ENCODE measurements at regions not wholly inside any gene's neighbourhood (a gene's known extent, or its start where the extent isn't known, plus 50 kb on each side); places are given as distances from the start of the nearest gene placed in this dataset.

GRCh38 chr16:22671301-22672076 is 142.5 kb upstream of the HS3ST2 start:
- intact Hi-C loops (cut with micrococcal nuclease) = no loop called here

GRCh38 chr16:22672830-22673210 is 141.1 kb upstream of the HS3ST2 start:
- Histone ChIP-seq H3K4me2 (replicated peaks; ENCODE audit: extremely low read depth, low read length, poor library complexity, severe bottlenecking) (no peak overlapping the region), H3K4me1 (ENCODE audit: control insufficient read depth in 1 of 2, insufficient read depth in 2 of 2, low read length in 2 of 2) (no peaks in the 10 kb centered on the region), H2AFZ (ENCODE audit: insufficient read depth, low read depth, low read length, poor library complexity, severe bottlenecking) (no peak overlapping the region), H3K36me3 (replicated peaks in 1 of 2; ENCODE audit: control insufficient read depth in 1 of 2, insufficient read depth in 2 of 2, low read length in 2 of 2) (no peaks in the 10 kb centered on the region), H4K20me1 (ENCODE audit: insufficient read depth, low read length) (no peaks in the 10 kb centered on the region), H3K9ac (ENCODE audit: insufficient read depth, low read length, poor library complexity, severe bottlenecking) (no peak overlapping the region), H3K27me3 (ENCODE audit: control insufficient read depth in 2 of 2, insufficient read depth in 2 of 2, low read length in 2 of 2) (peaks cover 0 to 10% of the 10 kb centered on the region in 2 donors), H3K4me3 (replicated peaks in 1 of 3; ENCODE audit: low read depth in 2 of 3, low read length in 3 of 3) (no peak overlapping the region), H3K9me3 (replicated peaks in 1 of 2; ENCODE audit: control insufficient read depth in 1 of 2, insufficient read depth in 1 of 2, low read length in 2 of 2) (no peaks in the 10 kb centered on the region), H3K79me2 (ENCODE audit: insufficient read depth, low read length) (no peaks in the 10 kb centered on the region), H3K27ac (ENCODE audit: low read depth in 1 of 2, low read length in 2 of 2) (no peak overlapping the region)
- Mint-ChIP-seq H3K4me3 (no peak overlapping the region), H3K27me3 (ENCODE audit: low read depth in 3 of 3) (peaks cover 0 to 1% (median 0%) of the 10 kb centered on the region in 3 donors), H3K27ac (no peak overlapping the region), H3K4me1 (no peaks in the 10 kb centered on the region), H3K9me3 (no peaks in the 10 kb centered on the region), H3K36me3 (no peaks in the 10 kb centered on the region)
- intact Hi-C loops (cut with micrococcal nuclease) = no loop called here
- DNase-seq = no peak
- WGBS (ENCODE audit: insufficient coverage) = 76% methylated on average over 2 of the region's 3 CpGs
- TF ChIP-seq CTCF (IDR thresholded peaks at IDR 0.05) = no peak

More at GRCh38 chr16:22671301-22672076, 142.5 kb upstream of the HS3ST2 start:
- no peak overlapping the region for H3K27ac Mint-ChIP-seq
- Histone ChIP-seq H2AFZ (ENCODE audit: insufficient read depth, low read depth, low read length, poor library complexity, severe bottlenecking) (no peak overlapping the region), H3K9ac (ENCODE audit: insufficient read depth, low read length, poor library complexity, severe bottlenecking) (no peak overlapping the region), H3K27ac (ENCODE audit: low read depth in 1 of 2, low read length in 2 of 2) (no peak overlapping the region), H3K36me3 (replicated peaks in 1 of 2; ENCODE audit: control insufficient read depth in 1 of 2, insufficient read depth in 2 of 2, low read length in 2 of 2) (no peaks in the 10 kb centered on the region), H3K4me3 (replicated peaks in 1 of 3; ENCODE audit: low read depth in 2 of 3, low read length in 3 of 3) (no peak overlapping the region), H3K4me2 (replicated peaks; ENCODE audit: extremely low read depth, low read length, poor library complexity, severe bottlenecking) (no peak overlapping the region), H3K79me2 (ENCODE audit: insufficient read depth, low read length) (no peaks in the 10 kb centered on the region), H3K9me3 (replicated peaks in 1 of 2; ENCODE audit: control insufficient read depth in 1 of 2, insufficient read depth in 1 of 2, low read length in 2 of 2) (no peaks in the 10 kb centered on the region), H3K27me3 (ENCODE audit: control insufficient read depth in 2 of 2, insufficient read depth in 2 of 2, low read length in 2 of 2) (peaks cover 0 to 3% of the 10 kb centered on the region in 2 donors), H4K20me1 (ENCODE audit: insufficient read depth, low read length) (no peaks in the 10 kb centered on the region), H3K4me1 (ENCODE audit: control insufficient read depth in 1 of 2, insufficient read depth in 2 of 2, low read length in 2 of 2) (no peaks in the 10 kb centered on the region)
- no peaks in the 10 kb centered on the region for H3K4me1 Mint-ChIP-seq
- H3K4me3 Mint-ChIP-seq = no peak overlapping the region
- DNase-seq = no peak
- 87% methylated on average over 3 of the region's 4 CpGs for WGBS (ENCODE audit: insufficient coverage)
- no peaks in the 10 kb centered on the region for H3K9me3 Mint-ChIP-seq
- TF ChIP-seq CTCF (IDR thresholded peaks at IDR 0.05) = no peak
- H3K27me3 Mint-ChIP-seq (ENCODE audit: low read depth in 3 of 3) = no peaks in the 10 kb centered on the region
- H3K36me3 Mint-ChIP-seq = no peaks in the 10 kb centered on the region

Data from CD14-positive monocyte (primary cell).